ENCODE measurements at regions not wholly inside any gene's neighbourhood (a gene's known extent, or its start where the extent isn't known, plus 50 kb on each side); places are given as distances from the start of the nearest gene placed in this dataset.

GRCh38 chr1:38516560-38516959 is 343.0 kb downstream of the RRAGC start:
- TF ChIP-seq EZH2phosphoT487 (IDR thresholded peaks at IDR 0.05; ENCODE audit: borderline replicate concordance, low read length) (no peak), CTCF (IDR thresholded peaks at IDR 0.05; ENCODE audit: low read depth, low read length, poor library complexity, severe bottlenecking) (no peak)

GRCh38 chr1:38512789-38513188 is 346.8 kb downstream of the RRAGC start:
- Histone ChIP-seq H4K20me1 (ENCODE audit: control insufficient read depth, insufficient read depth, low read depth, low read length) (no peaks in the 10 kb centered on the region), H3K4me1 (ENCODE audit: control insufficient read depth, low read length) (no peaks in the 10 kb centered on the region), H3K9me3 (ENCODE audit: control insufficient read depth, insufficient read depth, low read length) (no peaks in the 10 kb centered on the region)

More at GRCh38 chr1:38516560-38516959, 343.0 kb downstream of the RRAGC start:
- Histone ChIP-seq H3F3A (ENCODE audit: control insufficient read depth, insufficient read depth) (no peaks in the 10 kb centered on the region), H3K27ac (ENCODE audit: low read depth, low read length) (no peak overlapping the region), H3K27me3 (ENCODE audit: control insufficient read depth, low read length) (peaks cover 2% of the 10 kb centered on the region; the same call in 1 of the 2 replicates), H3K9me2 (replicated peaks; ENCODE audit: control insufficient read depth, low read length) (no peaks in the 10 kb centered on the region), H3K4me3 (ENCODE audit: low read length) (no peak overlapping the region), H3K36me3 (ENCODE audit: control insufficient read depth, low read length) (no peaks in the 10 kb centered on the region), H3K79me2 (ENCODE audit: control insufficient read depth, low read length) (no peaks in the 10 kb centered on the region), H3K9me3 (ENCODE audit: control insufficient read depth, insufficient read depth, low read length) (no peaks in the 10 kb centered on the region), H3K4me1 (ENCODE audit: control insufficient read depth, low read length) (no peaks in the 10 kb centered on the region), H3K4me2 (ENCODE audit: low read length) (no peak overlapping the region), H4K20me1 (ENCODE audit: control insufficient read depth, insufficient read depth, low read depth, low read length) (no peaks in the 10 kb centered on the region)

GRCh38 chr1:38512024-38512767 is 347.4 kb downstream of the RRAGC start:
- no peak overlapping the region for H3K4me3 ChIP-seq (ENCODE audit: low read length)
- H3K9me3 ChIP-seq (ENCODE audit: control insufficient read depth, insufficient read depth, low read length): no peaks in the 10 kb centered on the region
- no peaks in the 10 kb centered on the region for H3K79me2 ChIP-seq (ENCODE audit: control insufficient read depth, low read length)
- no peaks in the 10 kb centered on the region for H3F3A ChIP-seq (ENCODE audit: control insufficient read depth, insufficient read depth)
- peaks cover 33% of the 10 kb centered on the region for H3K27me3 ChIP-seq (ENCODE audit: control insufficient read depth, low read length)
- TF ChIP-seq EZH2phosphoT487 (IDR thresholded peaks at IDR 0.05; ENCODE audit: borderline replicate concordance, low read length) (no peak), CTCF (IDR thresholded peaks at IDR 0.05; ENCODE audit: low read depth, low read length, poor library complexity, severe bottlenecking) (no peak)
- H3K4me1 ChIP-seq (ENCODE audit: control insufficient read depth, low read length): no peaks in the 10 kb centered on the region
- no peaks in the 10 kb centered on the region for H3K9me2 ChIP-seq (replicated peaks; ENCODE audit: control insufficient read depth, low read length)
- no peak overlapping the region for H3K4me2 ChIP-seq (ENCODE audit: low read length)
- no peaks in the 10 kb centered on the region for H4K20me1 ChIP-seq (ENCODE audit: control insufficient read depth, insufficient read depth, low read depth, low read length)
- H3K27ac ChIP-seq (ENCODE audit: low read depth, low read length): no peak overlapping the region
- H3K36me3 ChIP-seq (ENCODE audit: control insufficient read depth, low read length): no peaks in the 10 kb centered on the region

More at GRCh38 chr1:38512789-38513188, 346.8 kb downstream of the RRAGC start:
- Histone ChIP-seq H3K27ac (ENCODE audit: low read depth, low read length) (no peak overlapping the region), H3F3A (ENCODE audit: control insufficient read depth, insufficient read depth) (no peaks in the 10 kb centered on the region), H3K79me2 (ENCODE audit: control insufficient read depth, low read length) (no peaks in the 10 kb centered on the region), H3K4me2 (ENCODE audit: low read length) (no peak overlapping the region), H3K27me3 (ENCODE audit: control insufficient read depth, low read length) (peaks cover 33% of the 10 kb centered on the region), H3K36me3 (ENCODE audit: control insufficient read depth, low read length) (no peaks in the 10 kb centered on the region), H3K9me2 (replicated peaks; ENCODE audit: control insufficient read depth, low read length) (no peaks in the 10 kb centered on the region), H3K4me3 (ENCODE audit: low read length) (no peak overlapping the region)
- no peak for TF ChIP-seq CTCF (IDR thresholded peaks at IDR 0.05; ENCODE audit: low read depth, low read length, poor library complexity, severe bottlenecking)
- no peak for TF ChIP-seq EZH2phosphoT487 (IDR thresholded peaks at IDR 0.05; ENCODE audit: borderline replicate concordance, low read length)

Measured in DOHH2 (cell line).